AG04449 (cell line): ENCODE measurements at regions not wholly inside any gene's neighbourhood (a gene's known extent, or its start where the extent isn't known, plus 50 kb on each side); places are given as distances from the start of the nearest gene placed in this dataset.

Source experiments
- CTCF ChIA-PET: fragments of 350-600 bp; formaldehyde crosslinking; extraction: SDS; loops from one replicate; lab custom pipeline; 2021; ENCODE audit warnings: antibody characterized with exemption; lab: Yijun Ruan, JAX
- POLR2A ChIA-PET: fragments of 400-600, 350-600 bp; formaldehyde crosslinking; extraction: SDS; loops from one replicate; lab custom pipeline; 2020; ENCODE audit warnings: antibody characterized with exemption, inconsistent platforms; lab: Yijun Ruan, JAX
- DNase-seq: peaks from one replicate; pipeline ENCODE4 v3.0.0-alpha.2; 2010; ENCODE audit warnings: low read depth, low spot score
- H3K4me3 ChIP-seq: 2 replicates; pipeline ENCODE4 v1.5.1; 2011; ENCODE audit warnings: low read depth, mild to moderate bottlenecking, control low read depth, low read length
- TF ChIP-seq, protein P1 (sequence below): IDR thresholded peaks from one replicate; pipeline ENCODE4 v1.5.1; 2011; ENCODE audit warnings: mild to moderate bottlenecking, moderate library complexity, low read length, control low read depth, inconsistent platforms; ENCODE audit not compliant: insufficient read depth; ENCODE audit errors: missing control alignments

GRCh38 chr21:38937844-38938243 lies 132.1 kb downstream of the ETS2 start:
- CTCF ChIA-PET: no interaction called here
- TF ChIP-seq, protein P1, sequence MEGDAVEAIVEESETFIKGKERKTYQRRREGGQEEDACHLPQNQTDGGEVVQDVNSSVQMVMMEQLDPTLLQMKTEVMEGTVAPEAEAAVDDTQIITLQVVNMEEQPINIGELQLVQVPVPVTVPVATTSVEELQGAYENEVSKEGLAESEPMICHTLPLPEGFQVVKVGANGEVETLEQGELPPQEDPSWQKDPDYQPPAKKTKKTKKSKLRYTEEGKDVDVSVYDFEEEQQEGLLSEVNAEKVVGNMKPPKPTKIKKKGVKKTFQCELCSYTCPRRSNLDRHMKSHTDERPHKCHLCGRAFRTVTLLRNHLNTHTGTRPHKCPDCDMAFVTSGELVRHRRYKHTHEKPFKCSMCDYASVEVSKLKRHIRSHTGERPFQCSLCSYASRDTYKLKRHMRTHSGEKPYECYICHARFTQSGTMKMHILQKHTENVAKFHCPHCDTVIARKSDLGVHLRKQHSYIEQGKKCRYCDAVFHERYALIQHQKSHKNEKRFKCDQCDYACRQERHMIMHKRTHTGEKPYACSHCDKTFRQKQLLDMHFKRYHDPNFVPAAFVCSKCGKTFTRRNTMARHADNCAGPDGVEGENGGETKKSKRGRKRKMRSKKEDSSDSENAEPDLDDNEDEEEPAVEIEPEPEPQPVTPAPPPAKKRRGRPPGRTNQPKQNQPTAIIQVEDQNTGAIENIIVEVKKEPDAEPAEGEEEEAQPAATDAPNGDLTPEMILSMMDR: no peak
- POLR2A ChIA-PET: no interaction called here
- H3K4me3 ChIP-seq: no peak overlapping the region
- DNase-seq: no peak

DNA sequence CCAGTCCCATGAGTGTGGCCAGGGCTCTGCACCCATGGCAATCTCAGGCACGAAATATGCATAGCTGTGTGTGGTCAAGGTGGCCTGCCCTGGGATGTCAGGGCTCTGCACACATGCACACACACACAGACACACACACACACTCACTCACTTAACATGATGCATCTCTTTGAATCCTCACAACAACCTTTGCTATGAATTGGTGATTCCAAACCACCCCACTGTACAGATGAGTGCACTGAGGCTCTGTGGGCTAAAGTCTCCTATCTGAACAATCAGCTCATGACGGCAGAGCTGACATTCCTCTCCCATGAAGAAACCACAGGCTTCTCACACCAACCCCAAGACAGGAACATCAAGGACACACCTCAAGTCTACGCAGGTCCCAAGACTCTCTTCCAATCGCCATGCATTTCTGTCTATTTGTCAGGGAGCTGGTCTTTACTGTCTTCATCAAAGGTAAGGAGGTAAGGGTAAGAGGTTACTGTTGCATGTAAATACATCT lies 131.6 kb downstream of the ETS2 start:
- CTCF ChIA-PET: no interaction called here
- TF ChIP-seq, protein P1: no peak
- POLR2A ChIA-PET: no interaction called here
- DNase-seq: no peak
- H3K4me3 ChIP-seq: no peak overlapping the region

- no peak for DNase-seq
- H3K4me3 ChIP-seq: no peak overlapping the region
- ChIA-PET POLR2A (no interaction called here), CTCF (no interaction called here)
- TF ChIP-seq, protein P1: no peak
Measured at GRCh38 chr21:38936240-38936639, 130.5 kb downstream of the ETS2 start.

DNA sequence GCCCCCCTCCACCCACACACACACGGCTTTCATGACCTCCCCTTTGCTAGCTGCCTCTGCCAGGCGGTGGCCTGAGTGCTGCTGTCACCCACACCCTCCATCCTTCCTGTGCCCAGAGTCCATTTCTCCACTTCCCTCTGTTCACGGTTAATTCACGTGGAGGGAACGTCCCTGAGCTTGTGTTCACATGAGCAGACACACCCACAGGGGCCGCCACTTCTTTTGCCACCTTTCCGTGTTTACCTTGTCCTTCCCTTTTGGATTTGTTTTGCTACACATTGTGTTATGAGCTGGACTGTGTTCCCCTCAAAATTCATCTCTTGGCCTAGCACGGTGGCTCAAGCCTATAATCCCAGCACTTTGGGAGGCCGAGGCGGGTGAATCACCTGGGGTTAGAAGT lies 128.0 kb downstream of the ETS2 start:
- TF ChIP-seq, protein P1: no peak
- CTCF ChIA-PET: no interaction called here
- POLR2A ChIA-PET: no interaction called here
- no peak for DNase-seq
- no peak overlapping the region for H3K4me3 ChIP-seq

GRCh38 chr21:38931291-38931690 lies 125.6 kb downstream of the ETS2 start:
- ChIA-PET CTCF (interaction anchor here (1.4 kb wide), 1 partner anchor 9 kb away, joined by 3 read pairs; no protein-coding TSS in a partner anchor), POLR2A (interaction anchor here (1.0 kb wide), 1 partner anchor 126 kb away, joined by 3 read pairs; the partner anchor contains the start of gene ETS2)
- DNase-seq: no peak
- TF ChIP-seq, protein P1: no peak
- no peak overlapping the region for H3K4me3 ChIP-seq

- no peak overlapping the region for H3K4me3 ChIP-seq
- no peak for DNase-seq
- TF ChIP-seq, protein P1: no peak
- ChIA-PET POLR2A (no interaction called here), CTCF (interaction anchor here (1.4 kb wide), 1 partner anchor 9 kb away, joined by 3 read pairs; no protein-coding TSS in a partner anchor)
Measured at GRCh38 chr21:38930853-38931252, 125.1 kb downstream of the ETS2 start.
